ENCODE measurements at regions not wholly inside any gene's neighbourhood (a gene's known extent, or its start where the extent isn't known, plus 50 kb on each side); places are given as distances from the start of the nearest gene placed in this dataset.
"Not testable (repeated sequence)": the region's sequence is repeated elsewhere in the genome, so short reads cannot be mapped to it uniquely, and the experiment has no call there.

- Mint-ChIP-seq H3K36me3 (peaks cover 16% of the 10 kb centered on the region), H3K27me3 (no peaks in the 10 kb centered on the region), H3K27ac (no peak overlapping the region), H3K4me1 (ENCODE audit: low read depth) (peaks cover 2% of the 10 kb centered on the region), H3K9me3 (ENCODE audit: low read depth) (no peaks in the 10 kb centered on the region), H3K4me3 (no peak overlapping the region)
Measured at GRCh38 chr4:123014038-123014437, 91.6 kb upstream of the NUDT6 start.

- Mint-ChIP-seq H3K36me3 (peaks cover 11% of the 10 kb centered on the region), H3K27me3 (no peaks in the 10 kb centered on the region), H3K4me3 (no peak overlapping the region), H3K4me1 (ENCODE audit: low read depth) (peaks cover 2% of the 10 kb centered on the region), H3K9me3 (ENCODE audit: low read depth) (no peaks in the 10 kb centered on the region), H3K27ac (no peak overlapping the region)
Measured at GRCh38 chr4:123017078-123017477, 94.7 kb upstream of the NUDT6 start.

DNA sequence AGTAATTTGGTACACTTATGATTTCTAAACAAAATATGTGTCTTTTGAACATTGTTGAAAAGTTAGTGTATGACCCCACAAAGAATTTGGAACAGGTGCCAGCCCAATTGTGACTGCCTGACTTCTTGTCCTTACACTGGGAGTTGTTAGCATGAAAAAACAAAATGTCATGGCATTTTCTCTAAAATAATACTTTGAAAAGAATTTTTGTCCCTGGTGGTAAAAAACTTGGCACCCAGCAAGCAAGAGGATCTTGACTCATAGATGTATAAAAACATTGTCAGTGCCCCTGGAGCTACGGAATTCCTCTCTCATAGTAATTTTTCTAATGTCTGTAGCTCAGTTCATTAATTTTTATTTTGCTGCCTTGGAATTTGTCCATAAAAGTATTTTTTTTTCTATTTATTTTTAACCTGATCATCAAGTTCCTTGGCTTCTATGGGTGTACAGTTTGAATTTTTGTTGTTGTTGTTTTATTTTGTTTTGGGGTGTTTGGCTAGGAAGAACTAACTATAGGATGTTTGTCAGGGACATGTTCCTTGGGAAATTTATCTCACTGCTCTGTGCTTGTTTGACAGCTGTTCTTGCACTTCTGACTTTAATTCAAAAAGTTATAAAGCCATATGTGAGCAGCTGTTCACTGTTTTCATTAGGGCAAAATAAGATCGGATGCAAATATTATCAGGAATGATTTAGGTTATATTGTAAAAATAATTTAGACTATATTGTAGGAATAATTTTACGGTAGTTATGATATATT, 95.4 kb upstream of the NUDT6 start:
- Mint-ChIP-seq H3K4me1 (ENCODE audit: low read depth) (peaks cover 2% of the 10 kb centered on the region), H3K36me3 (peaks cover 11% of the 10 kb centered on the region), H3K9me3 (ENCODE audit: low read depth) (no peaks in the 10 kb centered on the region), H3K27ac (no peak overlapping the region), H3K4me3 (no peak overlapping the region), H3K27me3 (no peaks in the 10 kb centered on the region)

DNA sequence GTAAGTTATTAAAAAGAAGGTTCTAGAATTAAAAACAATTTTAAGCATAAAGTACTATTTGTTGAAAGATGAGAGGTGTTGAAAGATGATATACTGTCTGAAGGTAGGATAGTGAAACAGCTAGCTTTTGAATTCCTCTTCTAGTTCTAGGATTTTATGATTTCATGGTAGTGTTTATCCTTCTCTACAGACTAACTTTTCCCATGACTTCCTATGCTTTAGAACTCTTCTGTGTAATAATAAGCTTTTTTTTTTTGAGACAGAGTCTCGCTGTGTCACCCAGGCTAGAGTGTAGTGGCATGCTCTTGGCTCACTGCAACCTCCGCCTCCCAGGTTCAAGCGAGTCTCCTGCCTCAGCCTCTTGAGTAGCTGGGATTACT, 96.0 kb upstream of the NUDT6 start:
- no peaks in the 10 kb centered on the region for H3K9me3 Mint-ChIP-seq (ENCODE audit: low read depth)
- peaks cover 11% of the 10 kb centered on the region for H3K36me3 Mint-ChIP-seq
- no peaks in the 10 kb centered on the region for H3K27me3 Mint-ChIP-seq
- no peak overlapping the region for H3K27ac Mint-ChIP-seq
- H3K4me3 Mint-ChIP-seq: no peak overlapping the region
- peaks cover 2% of the 10 kb centered on the region for H3K4me1 Mint-ChIP-seq (ENCODE audit: low read depth)

DNA sequence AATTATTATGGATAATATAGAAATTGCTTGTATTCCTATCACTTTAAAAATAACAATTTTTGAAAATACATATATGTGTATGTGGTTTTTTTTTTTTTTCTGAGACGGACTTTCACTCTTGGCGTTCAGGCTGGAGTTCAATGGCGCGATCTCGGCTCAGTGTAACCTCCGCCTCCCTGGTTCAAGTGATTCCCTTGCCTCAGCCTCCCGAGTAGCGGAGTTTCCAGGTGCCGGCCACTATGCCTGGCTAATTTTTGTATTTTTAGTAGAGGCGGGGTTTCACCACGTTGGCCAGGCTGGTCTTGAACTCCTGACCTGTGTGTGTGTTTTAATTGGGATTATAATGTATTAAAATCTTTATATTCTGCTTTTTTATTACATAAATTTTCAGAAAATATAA, 97.9 kb upstream of the NUDT6 start:
- Mint-ChIP-seq H3K36me3 (peaks cover 14% of the 10 kb centered on the region), H3K27ac (no peak overlapping the region), H3K9me3 (ENCODE audit: low read depth) (no peaks in the 10 kb centered on the region), H3K27me3 (no peaks in the 10 kb centered on the region), H3K4me3 (no peak overlapping the region), H3K4me1 (ENCODE audit: low read depth) (peaks cover 2% of the 10 kb centered on the region)

GRCh38 chr4:123023647-123024046, 101.2 kb upstream of the NUDT6 start:
- Mint-ChIP-seq H3K27ac (no peak overlapping the region), H3K4me3 (no peak overlapping the region), H3K36me3 (peaks cover 24% of the 10 kb centered on the region), H3K4me1 (ENCODE audit: low read depth) (no peaks in the 10 kb centered on the region), H3K9me3 (ENCODE audit: low read depth) (no peaks in the 10 kb centered on the region), H3K27me3 (no peaks in the 10 kb centered on the region)

GRCh38 chr4:123024710-123025109, 102.3 kb upstream of the NUDT6 start:
- H3K4me1 Mint-ChIP-seq (ENCODE audit: low read depth): no peaks in the 10 kb centered on the region
- H3K36me3 Mint-ChIP-seq: peaks cover 25% of the 10 kb centered on the region
- no peak overlapping the region for H3K27ac Mint-ChIP-seq
- H3K27me3 Mint-ChIP-seq: no peaks in the 10 kb centered on the region
- H3K9me3 Mint-ChIP-seq (ENCODE audit: low read depth): no peaks in the 10 kb centered on the region
- no peak overlapping the region for H3K4me3 Mint-ChIP-seq

- Mint-ChIP-seq H3K9me3 (ENCODE audit: low read depth) (no peaks in the 10 kb centered on the region), H3K4me3 (no peak overlapping the region), H3K4me1 (ENCODE audit: low read depth) (no peaks in the 10 kb centered on the region), H3K27ac (no peak overlapping the region), H3K36me3 (peaks cover 22% of the 10 kb centered on the region), H3K27me3 (no peaks in the 10 kb centered on the region)
Measured at GRCh38 chr4:123025398-123025797, 103.0 kb upstream of the NUDT6 start.

DNA sequence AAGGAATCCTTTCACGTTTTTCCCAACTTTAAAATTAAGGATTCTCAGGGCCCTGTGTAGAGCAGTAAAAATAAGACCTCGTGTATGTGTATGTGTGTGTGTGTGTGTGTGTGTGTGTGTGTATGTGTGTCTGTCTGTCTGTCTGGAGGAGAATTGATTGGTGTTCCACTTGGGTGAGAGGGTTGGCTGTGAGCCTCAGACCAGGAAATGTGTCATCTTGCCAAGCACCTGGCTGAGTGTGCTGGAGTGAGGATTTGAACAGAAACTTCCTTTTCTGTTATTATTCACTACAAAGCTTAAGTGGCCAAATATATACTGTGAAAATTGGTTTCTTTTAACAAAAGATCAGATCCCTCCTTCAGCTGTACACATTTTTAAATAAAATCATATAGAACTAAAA, 103.6 kb upstream of the NUDT6 start:
- H3K27me3 Mint-ChIP-seq; H3K4me1 Mint-ChIP-seq (ENCODE audit: low read depth); H3K27ac Mint-ChIP-seq; H3K4me3 Mint-ChIP-seq; H3K9me3 Mint-ChIP-seq (ENCODE audit: low read depth): not testable (repeated sequence)
- peaks cover 22% of the 10 kb centered on the region for H3K36me3 Mint-ChIP-seq

DNA sequence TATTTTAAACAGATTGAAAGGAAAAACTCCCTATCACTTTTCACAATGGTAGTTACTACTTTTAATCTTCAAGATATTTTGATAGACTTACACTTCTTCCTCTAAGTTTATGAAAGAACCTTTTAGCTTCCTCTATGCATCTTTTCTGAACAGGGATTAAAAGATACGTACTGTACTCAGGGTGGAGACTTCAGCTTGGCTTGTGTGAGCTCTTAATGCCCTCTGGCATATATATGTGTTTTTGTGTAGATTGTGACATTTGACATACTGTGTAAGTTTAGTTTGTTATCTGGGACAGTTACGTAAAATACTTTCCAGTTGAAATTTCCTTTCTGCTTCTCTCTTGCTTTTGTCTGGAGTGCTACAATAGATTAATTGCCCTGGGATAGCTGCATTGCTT, 109.3 kb upstream of the NUDT6 start:
- Mint-ChIP-seq H3K4me1 (ENCODE audit: low read depth) (no peaks in the 10 kb centered on the region), H3K36me3 (peaks cover 23% of the 10 kb centered on the region), H3K27me3 (no peaks in the 10 kb centered on the region), H3K27ac (no peak overlapping the region), H3K4me3 (no peak overlapping the region), H3K9me3 (ENCODE audit: low read depth) (no peaks in the 10 kb centered on the region)

DNA sequence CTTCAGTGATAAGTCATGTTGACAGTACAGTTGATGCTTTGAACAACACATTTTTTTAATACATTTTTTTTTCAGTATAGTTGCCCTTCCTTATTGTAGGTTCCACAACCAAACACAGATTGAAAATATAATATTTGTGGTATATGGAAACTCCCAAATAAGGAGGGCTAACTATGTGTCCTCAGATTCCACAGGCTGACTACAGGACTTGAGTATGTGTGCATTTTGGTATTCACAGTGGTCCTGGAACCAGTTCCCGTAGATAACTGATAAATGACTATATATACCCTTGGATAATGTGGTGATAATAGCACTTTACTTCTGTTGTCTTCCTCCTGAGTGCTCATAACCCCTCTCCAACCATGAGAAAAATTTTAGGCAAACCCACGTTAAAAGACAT, 111.6 kb upstream of the NUDT6 start:
- Mint-ChIP-seq H3K4me1 (ENCODE audit: low read depth) (no peaks in the 10 kb centered on the region), H3K27ac (no peak overlapping the region), H3K4me3 (no peak overlapping the region), H3K9me3 (ENCODE audit: low read depth) (peaks cover 3% of the 10 kb centered on the region), H3K27me3 (no peaks in the 10 kb centered on the region), H3K36me3 (peaks cover 15% of the 10 kb centered on the region)

- Mint-ChIP-seq H3K27me3 (no peaks in the 10 kb centered on the region), H3K4me3 (no peak overlapping the region), H3K27ac (no peak overlapping the region), H3K36me3 (peaks cover 18% of the 10 kb centered on the region), H3K4me1 (ENCODE audit: low read depth) (no peaks in the 10 kb centered on the region), H3K9me3 (ENCODE audit: low read depth) (peaks cover 7% of the 10 kb centered on the region)
Measured at GRCh38 chr4:123035239-123035638, 112.8 kb upstream of the NUDT6 start.

DNA sequence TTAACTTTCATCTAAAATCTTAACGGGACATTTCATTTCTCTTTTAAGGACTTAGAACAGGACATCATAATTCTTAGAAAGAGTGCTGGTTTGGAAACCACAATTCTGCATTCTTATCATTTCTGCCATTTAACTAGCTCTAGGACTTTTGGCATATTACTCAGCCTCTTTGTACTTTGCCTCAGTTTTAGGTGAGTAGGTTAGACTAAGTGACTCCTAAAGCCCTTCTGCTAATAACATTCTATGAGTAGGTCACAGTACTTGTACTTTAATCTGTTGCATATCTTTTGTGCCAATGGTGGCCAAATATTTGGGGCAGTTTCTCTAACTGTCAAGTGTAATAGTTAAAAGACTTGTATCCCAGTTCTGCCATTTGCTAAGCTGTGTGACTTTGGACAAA, 115.4 kb upstream of the NUDT6 start:
- Mint-ChIP-seq H3K36me3 (peaks cover 18% of the 10 kb centered on the region), H3K27me3 (no peaks in the 10 kb centered on the region), H3K4me1 (ENCODE audit: low read depth) (peaks cover 3% of the 10 kb centered on the region), H3K9me3 (ENCODE audit: low read depth) (peaks cover 15% of the 10 kb centered on the region), H3K27ac (no peak overlapping the region), H3K4me3 (no peak overlapping the region)

- H3K27ac Mint-ChIP-seq: no peak overlapping the region
- peaks cover 25% of the 10 kb centered on the region for H3K9me3 Mint-ChIP-seq (ENCODE audit: low read depth)
- no peak overlapping the region for H3K4me3 Mint-ChIP-seq
- peaks cover 42% of the 10 kb centered on the region for H3K36me3 Mint-ChIP-seq
- no peaks in the 10 kb centered on the region for H3K27me3 Mint-ChIP-seq
- H3K4me1 Mint-ChIP-seq (ENCODE audit: low read depth): peaks cover 7% of the 10 kb centered on the region
Measured at GRCh38 chr4:123042095-123042494, 119.7 kb upstream of the NUDT6 start.

- Mint-ChIP-seq H3K4me1 (ENCODE audit: low read depth) (peaks cover 7% of the 10 kb centered on the region), H3K27ac (no peak overlapping the region), H3K9me3 (ENCODE audit: low read depth) (peaks cover 26% of the 10 kb centered on the region), H3K4me3 (no peak overlapping the region), H3K27me3 (no peaks in the 10 kb centered on the region), H3K36me3 (peaks cover 47% of the 10 kb centered on the region)
Measured at GRCh38 chr4:123043013-123043412, 120.6 kb upstream of the NUDT6 start.

- Mint-ChIP-seq H3K27me3 (no peaks in the 10 kb centered on the region), H3K4me3 (no peak overlapping the region), H3K27ac (no peak overlapping the region), H3K4me1 (ENCODE audit: low read depth) (peaks cover 9% of the 10 kb centered on the region), H3K9me3 (ENCODE audit: low read depth) (peaks cover 32% of the 10 kb centered on the region), H3K36me3 (peaks cover 51% of the 10 kb centered on the region)
Measured at GRCh38 chr4:123043793-123044425, 121.5 kb upstream of the NUDT6 start.

Data from activated naive CD8-positive, alpha-beta T cell (primary cell).